RWPE2 (cell line): ENCODE measurements at regions not wholly inside any gene's neighbourhood (a gene's known extent, or its start where the extent isn't known, plus 50 kb on each side); places are given as distances from the start of the nearest gene placed in this dataset.

Experiments
- ATAC-seq: fragments of 200-7000 bp; cut with Tn5 transposase; 3 replicates; pipeline ENCODE4 v1.9.1; 2021; ENCODE audit warnings: low read depth
- DNase-seq: peaks from one replicate; pipeline ENCODE4 v3.0.0-alpha.2; 2020; ENCODE audit warnings: low spot score
- H3K27ac ChIP-seq: fragments of 450-650 bp; 2 replicates; pipeline ENCODE4 v1.5.1; 2017; ENCODE audit warnings: mild to moderate bottlenecking; ENCODE audit not compliant: poor library complexity, severe bottlenecking
- H3K27me3 ChIP-seq: fragments of 250-450 bp; sonication (Bioruptor Pico); 2 replicates; pipeline ENCODE4 v1.5.1; 2021; ENCODE audit warnings: mild to moderate bottlenecking, moderate library complexity; ENCODE audit not compliant: insufficient read depth, poor library complexity, severe bottlenecking
- H3K36me3 ChIP-seq: fragments of 250-450 bp; sonication (Bioruptor Pico); 2 replicates; pipeline ENCODE4 v1.5.1; 2020; ENCODE audit warnings: low read depth, mild to moderate bottlenecking, moderate library complexity
- H3K4me1 ChIP-seq: fragments of 250-450 bp; sonication (Bioruptor Pico); 2 replicates; pipeline ENCODE4 v1.5.1; 2021; ENCODE audit warnings: mild to moderate bottlenecking, moderate library complexity; ENCODE audit not compliant: insufficient read depth, poor library complexity, severe bottlenecking
- H3K4me3 ChIP-seq: fragments of 250-450 bp; sonication (Bioruptor Pico); 2 replicates; pipeline ENCODE4 v1.5.1; 2021; ENCODE audit warnings: mild to moderate bottlenecking, moderate library complexity; ENCODE audit not compliant: severe bottlenecking
- H3K9me3 ChIP-seq: fragments of 250-450 bp; sonication (Bioruptor Pico); 2 replicates; pipeline ENCODE4 v1.5.1; 2021; ENCODE audit warnings: mild to moderate bottlenecking, moderate library complexity; ENCODE audit not compliant: severe bottlenecking
- CTCF ChIP-seq: fragments of 450-650 bp; IDR thresholded peaks from one replicate; pipeline ENCODE4 v1.5.1; 2017; ENCODE audit warnings: mild to moderate bottlenecking, moderate library complexity; ENCODE audit not compliant: poor library complexity, severe bottlenecking

DNA sequence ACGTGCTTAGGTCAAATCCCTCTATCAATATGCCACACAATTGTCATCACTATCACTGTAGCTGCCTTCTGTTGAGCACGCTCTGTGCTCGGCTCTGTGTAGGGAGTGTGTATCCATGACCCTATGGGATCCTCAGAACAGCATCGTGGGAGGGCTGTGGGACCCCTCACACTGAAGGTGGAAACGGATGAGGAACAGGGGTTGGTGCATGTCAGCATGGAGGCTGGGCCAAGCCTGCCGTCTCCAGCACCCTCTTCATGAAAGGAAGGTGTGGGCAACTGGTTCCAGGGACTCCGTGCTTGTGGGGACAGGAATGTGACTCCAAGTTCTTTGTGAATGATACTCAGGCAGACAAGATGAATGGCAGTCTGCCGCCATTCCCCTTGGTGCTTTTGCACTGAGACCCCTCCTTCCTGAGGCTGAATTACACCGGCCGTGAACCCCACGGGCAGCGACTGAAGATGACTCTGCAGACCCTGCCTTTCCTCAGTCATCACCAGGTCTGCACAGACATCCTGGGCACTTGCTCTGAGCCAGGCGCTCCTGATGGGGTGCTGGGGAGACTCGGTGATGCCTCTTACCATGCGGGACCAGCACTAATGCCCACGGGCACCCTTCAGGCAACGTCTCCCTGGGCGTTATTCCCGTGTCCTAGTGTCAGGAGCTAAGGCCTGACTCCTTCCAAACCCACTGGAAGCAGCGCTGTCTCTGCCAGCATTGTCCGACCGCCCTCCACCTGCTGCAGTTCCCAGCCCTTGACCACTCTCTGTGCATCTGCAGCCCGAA, 495.2 kb downstream of the TCERG1L start:
- Histone ChIP-seq H3K27me3 (no peaks in the 10 kb centered on the region), H3K36me3 (no peaks in the 10 kb centered on the region), H3K27ac (no peak overlapping the region), H3K9me3 (peaks cover 2% of the 10 kb centered on the region), H3K4me3 (no peak overlapping the region), H3K4me1 (no peaks in the 10 kb centered on the region)
- ATAC-seq (no peak), DNase-seq (no peak)
- no peak for TF ChIP-seq CTCF

DNA sequence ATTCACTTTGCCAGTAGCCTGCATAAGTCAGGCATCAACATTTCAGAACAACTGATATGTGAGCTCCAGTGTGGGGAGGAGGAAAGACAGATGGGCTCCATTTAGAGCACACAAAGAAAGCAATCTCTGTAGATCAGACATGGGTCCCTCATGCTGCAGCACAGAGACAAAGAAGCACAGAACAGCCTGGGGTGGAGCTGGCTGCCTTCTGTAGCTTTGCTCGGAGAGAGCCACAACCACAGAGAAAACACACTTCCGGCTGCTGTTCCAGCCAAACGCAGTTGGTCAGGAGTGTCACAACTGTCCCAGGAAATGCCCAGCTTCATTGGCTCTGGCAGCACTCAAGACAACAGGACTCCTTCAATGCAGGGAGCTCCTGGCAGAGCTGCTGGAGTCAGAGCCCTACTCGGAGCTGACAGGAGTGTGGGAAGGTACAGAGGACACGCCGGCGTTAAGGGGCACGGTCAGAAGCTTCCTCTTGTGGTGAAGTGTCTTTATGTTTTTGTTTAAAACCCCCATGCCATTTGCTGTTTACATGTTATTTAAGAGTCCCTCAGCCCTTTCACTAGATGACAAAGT, 494.4 kb downstream of the TCERG1L start:
- no peak overlapping the region for H3K4me3 ChIP-seq
- peaks cover 2% of the 10 kb centered on the region for H3K9me3 ChIP-seq
- H3K27ac ChIP-seq: no peak overlapping the region
- ATAC-seq: no peak
- H3K27me3 ChIP-seq: no peaks in the 10 kb centered on the region
- H3K4me1 ChIP-seq: no peaks in the 10 kb centered on the region
- DNase-seq: no peak
- no peaks in the 10 kb centered on the region for H3K36me3 ChIP-seq
- TF ChIP-seq CTCF: no peak

- TF ChIP-seq CTCF: no peak
- Histone ChIP-seq H3K4me1 (no peaks in the 10 kb centered on the region), H3K9me3 (peaks cover 2% of the 10 kb centered on the region), H3K27ac (no peak overlapping the region), H3K27me3 (no peaks in the 10 kb centered on the region), H3K36me3 (no peaks in the 10 kb centered on the region), H3K4me3 (no peak overlapping the region)
- DNase-seq: no peak
- ATAC-seq: no peak
These were observed 493.8 kb downstream of the TCERG1L start for GRCh38 chr10:130817674-130818073.

DNA sequence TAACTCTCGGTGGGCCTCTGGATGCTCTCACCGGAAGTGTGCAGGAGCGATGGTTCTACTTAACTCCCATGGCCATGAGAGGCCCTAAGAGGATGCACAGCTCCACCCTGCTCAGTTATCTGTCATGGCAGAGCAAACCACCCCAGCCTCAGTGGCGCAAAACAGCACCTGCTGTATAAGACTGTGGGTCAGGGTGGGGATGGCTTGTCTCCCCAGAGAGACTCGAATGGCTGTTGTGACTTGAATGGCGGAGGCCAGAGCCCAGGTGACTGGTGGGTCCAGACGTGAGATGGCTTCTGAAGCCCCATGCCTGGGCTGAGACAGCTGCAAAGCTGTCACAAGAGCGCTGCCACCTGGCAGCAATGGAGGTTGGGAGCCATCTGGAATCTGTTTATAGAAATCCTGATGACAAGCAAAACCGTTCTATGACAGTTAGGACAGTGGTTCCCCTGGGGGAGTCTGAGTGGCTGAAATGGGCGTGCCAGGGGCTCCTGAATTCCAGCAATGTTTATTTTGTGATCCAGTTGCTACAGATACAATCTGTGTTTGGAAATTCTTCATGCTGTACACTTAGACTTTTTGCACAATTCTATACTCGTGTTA, 490.5 kb downstream of the TCERG1L start:
- Histone ChIP-seq H3K4me3 (no peak overlapping the region), H3K36me3 (no peaks in the 10 kb centered on the region), H3K9me3 (peaks cover 2% of the 10 kb centered on the region), H3K4me1 (no peaks in the 10 kb centered on the region), H3K27me3 (no peaks in the 10 kb centered on the region), H3K27ac (no peak overlapping the region)
- DNase-seq: no peak
- no peak for ATAC-seq
- TF ChIP-seq CTCF: no peak
